ENCODE measurements at regions not wholly inside any gene's neighbourhood (a gene's known extent, or its start where the extent isn't known, plus 50 kb on each side); places are given as distances from the start of the nearest gene placed in this dataset.

- TF ChIP-seq CTCF (conservative IDR thresholded peaks at IDR 0.05; ENCODE audit: low read length) (no peak), EZH2phosphoT487 (IDR thresholded peaks at IDR 0.05; ENCODE audit: borderline replicate concordance, low read depth, low read length) (no peak)
Measured at GRCh38 chr9:103617046-103617445, 477.1 kb upstream of the SMC2 start.

Data from OCI-LY7 (cell line).